Hepatocyte (in vitro differentiated cells): ENCODE measurements at regions not wholly inside any gene's neighbourhood (a gene's known extent, or its start where the extent isn't known, plus 50 kb on each side); places are given as distances from the start of the nearest gene placed in this dataset.

Experiments used
- DNase-seq: peaks from one replicate; pipeline ENCODE4 v3.0.0-alpha.2; 2016; ENCODE audit warnings: low spot score
- H2AFZ ChIP-seq: fragments of 200-600 bp; sonication (generic); 2 replicates; pipeline ENCODE4 v1.6.0; 2016; ENCODE audit warnings: antibody characterized with exemption, mild to moderate bottlenecking
- H3K27ac ChIP-seq: fragments of 200-600 bp; sonication (generic); 2 replicates; pipeline ENCODE4 v1.5.1; 2016; ENCODE audit warnings: mild to moderate bottlenecking
- H3K27me3 ChIP-seq: fragments of 200-600 bp; sonication (generic); 2 replicates; pipeline ENCODE4 v1.6.1; 2016
- H3K36me3 ChIP-seq: fragments of 200-600 bp; sonication (generic); replicated peaks from 2 replicates; pipeline ENCODE4 v1.5.1; 2016; ENCODE audit warnings: low read depth; ENCODE audit not compliant: insufficient read depth
- H3K4me1 ChIP-seq: fragments of 200-600 bp; sonication (generic); 2 replicates; pipeline ENCODE4 v1.5.1; 2016; ENCODE audit warnings: mild to moderate bottlenecking, moderate library complexity; ENCODE audit not compliant: insufficient read depth
- H3K4me2 ChIP-seq: fragments of 200-600 bp; sonication (generic); 2 replicates; pipeline ENCODE4 v1.6.0; 2016
- H3K4me3 ChIP-seq: fragments of 200-600 bp; sonication (generic); 2 replicates; pipeline ENCODE4 v1.5.1; 2016; ENCODE audit warnings: mild to moderate bottlenecking
- H3K79me2 ChIP-seq: fragments of 200-600 bp; sonication (generic); 2 replicates; pipeline ENCODE4 v1.6.0; 2017; ENCODE audit warnings: mild to moderate bottlenecking
- H3K9me2 ChIP-seq: fragments of 200-600 bp; sonication (generic); replicated peaks from 2 replicates; pipeline ENCODE4 v1.6.0; 2017; ENCODE audit warnings: mild to moderate bottlenecking; ENCODE audit not compliant: insufficient read depth
- H3K9me3 ChIP-seq: fragments of 200-600 bp; sonication (generic); 2 replicates; pipeline ENCODE4 v1.5.1; 2016; ENCODE audit warnings: low read depth, mild to moderate bottlenecking
- H4K20me1 ChIP-seq: fragments of 200-600 bp; sonication (generic); 2 replicates; pipeline ENCODE4 v1.6.0; 2016; ENCODE audit warnings: mild to moderate bottlenecking; ENCODE audit not compliant: insufficient read depth, poor library complexity, severe bottlenecking
- EZH2 ChIP-seq: fragments of 200-600 bp; sonication (generic); IDR thresholded peaks from 2 replicates; pipeline ENCODE4 v1.6.1; 2016; ENCODE audit warnings: antibody characterized with exemption, mild to moderate bottlenecking, borderline replicate concordance
- EZH2phosphoT487 ChIP-seq: fragments of 200-600 bp; sonication (generic); IDR thresholded peaks from one replicate; pipeline ENCODE4 v1.6.1; 2018; ENCODE audit warnings: antibody characterized with exemption, mild to moderate bottlenecking, low read depth, moderate library complexity; ENCODE audit not compliant: unreplicated experiment, severe bottlenecking
- WGBS: methylation state at CpG from one replicate; pipeline ENCODE4 v1.1.6; 2016; ENCODE audit warnings: low lambda C conversion rate; ENCODE audit errors: missing lambda C conversion rate; 5-methylcytosine and 5-hydroxymethylcytosine counted together
- TF ChIP-seq, protein P1 (sequence below): fragments of 200-600 bp; sonication (generic); IDR thresholded peaks from 2 replicates; pipeline ENCODE4 v1.5.1; 2016; ENCODE audit warnings: antibody characterized with exemption, mild to moderate bottlenecking; ENCODE audit not compliant: poor library complexity

GRCh38 chr22:34278121-34278520 is 357.8 kb upstream of the LARGE1 start:
- Histone ChIP-seq H3K9me3 (no peaks in the 10 kb centered on the region), H3K4me2 (no peak overlapping the region), H3K9me2 (no peaks in the 10 kb centered on the region), H3K27me3 (peaks cover 2% of the 10 kb centered on the region), H2AFZ (no peak overlapping the region), H4K20me1 (no peaks in the 10 kb centered on the region), H3K4me1 (no peaks in the 10 kb centered on the region), H3K79me2 (no peaks in the 10 kb centered on the region), H3K36me3 (no peaks in the 10 kb centered on the region), H3K4me3 (no peak overlapping the region), H3K27ac (no peak overlapping the region)
- 75% methylated on average over 1 of the region's 1 CpG for WGBS
- no peak for TF ChIP-seq EZH2phosphoT487
- DNase-seq, result no peak

DNA sequence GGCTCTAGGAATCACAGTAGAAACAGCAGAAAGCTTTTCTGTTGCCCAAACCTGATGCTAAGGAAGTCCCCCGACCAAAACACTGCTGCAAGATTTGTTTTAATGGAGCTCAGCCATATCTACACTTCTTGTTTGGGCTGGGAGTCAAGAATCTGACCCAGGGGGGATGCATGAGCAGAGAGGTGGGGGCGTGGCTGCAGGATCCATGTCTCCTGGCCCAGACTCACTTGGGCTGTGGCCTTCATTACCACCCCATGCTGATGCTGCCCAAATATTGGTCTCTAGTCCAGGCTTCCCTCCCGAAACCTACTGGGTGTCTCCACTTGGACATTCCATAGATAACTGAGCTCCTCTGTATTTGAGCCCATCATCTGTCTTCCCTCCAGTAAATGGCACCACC is 361.5 kb upstream of the LARGE1 start:
- no peaks in the 10 kb centered on the region for H3K79me2 ChIP-seq
- H3K27ac ChIP-seq, result no peak overlapping the region
- no peaks in the 10 kb centered on the region for H3K4me1 ChIP-seq
- no peak overlapping the region for H2AFZ ChIP-seq
- no peak for DNase-seq
- H3K36me3 ChIP-seq, result no peaks in the 10 kb centered on the region
- peaks cover 2% of the 10 kb centered on the region for H3K27me3 ChIP-seq
- no peak overlapping the region for H3K4me3 ChIP-seq
- H3K9me2 ChIP-seq, result no peaks in the 10 kb centered on the region
- H3K4me2 ChIP-seq, result no peak overlapping the region
- 73% methylated on average over 3 of the region's 3 CpGs for WGBS
- no peak for TF ChIP-seq EZH2phosphoT487
- no peak for TF ChIP-seq EZH2
- TF ChIP-seq, protein P1, sequence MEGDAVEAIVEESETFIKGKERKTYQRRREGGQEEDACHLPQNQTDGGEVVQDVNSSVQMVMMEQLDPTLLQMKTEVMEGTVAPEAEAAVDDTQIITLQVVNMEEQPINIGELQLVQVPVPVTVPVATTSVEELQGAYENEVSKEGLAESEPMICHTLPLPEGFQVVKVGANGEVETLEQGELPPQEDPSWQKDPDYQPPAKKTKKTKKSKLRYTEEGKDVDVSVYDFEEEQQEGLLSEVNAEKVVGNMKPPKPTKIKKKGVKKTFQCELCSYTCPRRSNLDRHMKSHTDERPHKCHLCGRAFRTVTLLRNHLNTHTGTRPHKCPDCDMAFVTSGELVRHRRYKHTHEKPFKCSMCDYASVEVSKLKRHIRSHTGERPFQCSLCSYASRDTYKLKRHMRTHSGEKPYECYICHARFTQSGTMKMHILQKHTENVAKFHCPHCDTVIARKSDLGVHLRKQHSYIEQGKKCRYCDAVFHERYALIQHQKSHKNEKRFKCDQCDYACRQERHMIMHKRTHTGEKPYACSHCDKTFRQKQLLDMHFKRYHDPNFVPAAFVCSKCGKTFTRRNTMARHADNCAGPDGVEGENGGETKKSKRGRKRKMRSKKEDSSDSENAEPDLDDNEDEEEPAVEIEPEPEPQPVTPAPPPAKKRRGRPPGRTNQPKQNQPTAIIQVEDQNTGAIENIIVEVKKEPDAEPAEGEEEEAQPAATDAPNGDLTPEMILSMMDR, result no peak
- no peaks in the 10 kb centered on the region for H3K9me3 ChIP-seq
- no peaks in the 10 kb centered on the region for H4K20me1 ChIP-seq

DNA sequence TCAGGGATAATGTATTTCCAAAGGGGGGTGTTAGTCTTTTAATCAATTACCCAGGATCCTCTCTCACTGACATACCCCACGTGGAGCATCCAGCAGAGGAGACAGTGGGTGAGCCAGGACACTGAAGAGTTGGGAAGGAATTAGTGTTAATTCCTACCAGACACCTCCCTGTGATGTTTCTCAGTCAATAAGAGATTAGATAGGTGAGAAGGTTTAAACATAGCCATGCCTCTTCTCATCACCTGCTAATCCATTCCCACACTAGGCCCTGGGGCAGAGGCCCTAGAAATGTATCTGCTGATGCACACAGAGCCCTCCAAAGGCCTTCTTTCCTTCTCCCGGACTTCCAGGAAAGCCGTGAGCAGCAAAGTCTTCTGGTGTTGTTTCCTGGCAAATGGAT is 363.6 kb upstream of the LARGE1 start:
- no peak for DNase-seq
- Histone ChIP-seq H3K4me3 (no peak overlapping the region), H3K27me3 (no peaks in the 10 kb centered on the region), H3K9me3 (no peaks in the 10 kb centered on the region), H3K79me2 (no peaks in the 10 kb centered on the region), H4K20me1 (no peaks in the 10 kb centered on the region), H3K4me2 (no peak overlapping the region), H3K4me1 (no peaks in the 10 kb centered on the region), H3K36me3 (no peaks in the 10 kb centered on the region), H3K27ac (no peak overlapping the region), H3K9me2 (no peaks in the 10 kb centered on the region), H2AFZ (no peak overlapping the region)
- WGBS, result 57% methylated on average over 3 of the region's 3 CpGs
- TF ChIP-seq EZH2phosphoT487 (no peak), EZH2 (no peak)
- TF ChIP-seq, protein P1, result no peak

DNA sequence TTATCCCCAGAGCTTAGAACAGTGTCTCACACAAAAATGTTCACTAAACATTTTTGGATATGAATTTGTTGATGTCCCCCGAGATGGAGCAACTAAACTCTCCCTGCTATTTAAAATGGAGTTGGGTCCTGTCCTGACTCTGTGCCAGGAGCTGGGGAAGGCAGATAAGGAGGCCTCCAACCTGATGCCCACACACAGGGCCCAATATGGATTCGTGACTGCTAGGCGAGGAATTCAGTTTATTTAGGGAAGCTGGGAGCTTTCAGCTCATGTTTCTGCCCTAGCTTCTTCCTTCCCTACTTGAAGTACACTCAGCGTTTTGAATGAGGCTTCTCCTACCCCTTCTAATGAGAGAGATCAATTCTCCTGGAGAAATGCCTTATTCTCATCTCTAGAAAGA is 373.0 kb upstream of the LARGE1 start:
- Histone ChIP-seq H3K27me3 (no peaks in the 10 kb centered on the region), H3K27ac (no peak overlapping the region), H4K20me1 (no peaks in the 10 kb centered on the region), H3K4me1 (no peaks in the 10 kb centered on the region), H3K36me3 (no peaks in the 10 kb centered on the region), H3K79me2 (no peaks in the 10 kb centered on the region), H2AFZ (no peak overlapping the region), H3K9me2 (no peaks in the 10 kb centered on the region), H3K4me2 (no peak overlapping the region), H3K9me3 (no peaks in the 10 kb centered on the region), H3K4me3 (no peak overlapping the region)
- TF ChIP-seq EZH2phosphoT487 (no peak), EZH2 (no peak)
- TF ChIP-seq, protein P1, result no peak
- no peak for DNase-seq
- WGBS, result 75% methylated on average over 4 of the region's 4 CpGs
